NCI-H82 treated with DMSO at 0.1 percent for 48 hours (cell line): ENCODE measurements at regions not wholly inside any gene's neighbourhood (a gene's known extent, or its start where the extent isn't known, plus 50 kb on each side); places are given as distances from the start of the nearest gene placed in this dataset.
"Not testable (repeated sequence)": the region's sequence is repeated elsewhere in the genome, so short reads cannot be mapped to it uniquely, and the experiment has no call there.

Source experiments
- DNase-seq: peaks from one replicate; lab custom pipeline; 2025; ENCODE audit not compliant: unreplicated experiment; lab: John Stamatoyannopoulos, UW

- DNase-seq, result no peak
These were observed 1490.0 kb upstream of the GBE1 start for GRCh38 chr3:83251490-83251889.

GRCh38 chr3:83250613-83251012 is 1489.2 kb upstream of the GBE1 start:
- no peak for DNase-seq

DNA sequence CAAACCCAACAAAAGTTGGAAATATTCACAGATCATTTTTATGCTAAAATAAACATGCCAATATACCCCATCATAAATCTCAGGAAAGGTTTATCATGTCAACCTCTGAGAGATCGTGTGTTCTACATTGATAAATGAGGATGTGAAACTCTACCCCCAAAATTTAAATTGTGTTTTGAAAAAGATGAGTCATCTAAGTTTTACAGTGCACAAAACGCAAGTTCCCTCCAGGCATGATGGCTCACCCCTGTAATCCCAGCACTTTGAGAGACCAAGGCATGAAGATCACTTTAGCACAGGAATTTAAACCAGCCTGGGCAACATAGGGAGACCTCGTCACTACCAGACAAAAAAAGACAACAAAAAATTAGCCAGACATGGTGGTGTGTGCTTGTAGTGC is 1487.0 kb upstream of the GBE1 start:
- no peak for DNase-seq

- DNase-seq, result no peak
These were observed 1473.9 kb upstream of the GBE1 start for GRCh38 chr3:83235180-83235814.

DNA sequence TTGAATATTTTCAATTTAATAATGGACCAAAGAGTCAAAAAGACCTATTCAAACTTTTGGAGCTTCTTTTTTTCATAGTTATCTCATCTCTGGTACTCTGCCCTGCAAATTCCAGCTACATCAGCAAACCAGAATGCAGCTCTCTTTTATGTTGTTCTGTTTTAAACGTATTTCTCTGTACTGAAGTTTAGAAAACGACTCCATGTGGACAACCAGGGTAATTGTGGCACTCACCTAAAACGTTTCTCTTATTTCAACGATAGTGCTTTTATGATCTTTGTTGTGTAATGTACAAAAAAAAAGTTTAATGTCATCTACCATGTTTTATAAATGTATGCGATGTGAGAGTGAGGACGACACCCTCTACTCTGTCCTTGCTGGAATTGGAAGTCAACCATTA is 1472.3 kb upstream of the GBE1 start:
- DNase-seq, result no peak

DNA sequence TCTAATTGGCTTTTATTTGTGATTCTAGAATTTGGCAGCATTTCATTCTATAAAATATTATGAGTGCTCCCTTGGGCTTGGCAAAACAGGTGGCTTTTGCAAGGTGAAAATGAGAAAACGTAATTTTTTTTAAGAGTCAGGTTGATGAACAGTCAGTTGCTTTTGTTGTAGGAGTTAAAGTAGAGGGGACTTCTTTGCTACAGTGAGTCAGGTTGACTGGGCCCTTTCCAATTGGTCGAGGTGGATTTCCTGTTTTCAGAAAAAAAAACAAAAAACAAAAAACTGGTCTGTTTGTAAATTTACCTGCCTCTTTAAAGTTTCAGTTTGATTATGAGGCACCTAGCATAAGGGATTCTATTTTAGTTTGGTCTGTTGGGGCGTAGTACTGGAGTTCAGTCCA is 1469.4 kb upstream of the GBE1 start:
- no peak for DNase-seq

GRCh38 chr3:83230376-83230775 is 1468.9 kb upstream of the GBE1 start:
- DNase-seq, result no peak

DNA sequence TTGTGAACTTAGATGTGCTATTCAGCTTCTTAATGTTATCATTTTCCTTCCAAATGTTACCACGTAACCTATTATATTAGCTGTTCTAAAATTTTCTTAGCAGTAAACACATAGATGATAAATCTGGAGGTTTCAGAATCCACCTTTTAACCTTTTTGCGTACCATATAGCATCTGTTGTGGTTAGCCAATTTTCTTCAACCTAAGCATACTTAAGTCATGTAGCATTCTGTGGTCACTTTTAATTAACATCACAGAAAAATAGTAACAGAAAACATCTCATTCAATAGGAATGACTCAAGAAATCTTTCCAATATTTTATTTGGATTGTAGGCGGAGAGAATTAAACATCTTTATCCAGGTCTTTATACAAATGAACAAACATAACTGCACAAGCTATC is 1465.3 kb upstream of the GBE1 start:
- no peak for DNase-seq

DNA sequence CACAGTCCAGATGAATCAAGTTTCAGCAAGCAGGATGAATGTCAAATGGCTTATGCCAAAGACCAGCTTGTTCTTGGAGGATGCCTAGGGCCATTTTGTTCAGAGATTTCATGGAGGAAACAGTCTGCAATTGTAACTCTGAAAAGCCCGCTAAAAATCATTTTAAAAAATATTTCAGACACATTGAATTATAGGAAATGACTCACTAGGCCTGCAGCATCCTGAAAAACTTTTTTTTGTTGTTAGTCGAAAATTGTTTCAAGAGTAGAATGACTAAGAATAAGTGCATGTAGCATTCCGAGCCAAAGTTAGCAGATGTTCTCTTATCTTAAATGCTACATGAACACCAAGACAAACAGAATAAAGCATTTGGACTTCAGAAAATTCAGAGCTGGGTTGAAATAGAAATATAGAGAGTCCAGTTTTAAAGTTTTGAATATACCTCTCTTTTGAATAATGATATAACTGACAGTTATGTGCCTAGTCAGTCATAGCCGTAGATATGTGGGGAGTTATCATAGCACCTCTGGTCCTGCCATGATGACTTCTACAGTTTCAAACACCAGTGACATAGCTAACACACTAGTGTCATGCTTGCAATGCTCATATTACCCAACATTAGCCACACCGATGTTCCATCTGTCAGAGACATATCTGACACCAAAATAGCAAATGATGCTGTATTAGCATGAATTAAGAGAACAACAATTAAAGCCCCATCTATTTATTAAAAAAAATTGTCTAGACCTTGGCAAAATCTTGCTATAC is 1462.8 kb upstream of the GBE1 start:
- no peak for DNase-seq

DNA sequence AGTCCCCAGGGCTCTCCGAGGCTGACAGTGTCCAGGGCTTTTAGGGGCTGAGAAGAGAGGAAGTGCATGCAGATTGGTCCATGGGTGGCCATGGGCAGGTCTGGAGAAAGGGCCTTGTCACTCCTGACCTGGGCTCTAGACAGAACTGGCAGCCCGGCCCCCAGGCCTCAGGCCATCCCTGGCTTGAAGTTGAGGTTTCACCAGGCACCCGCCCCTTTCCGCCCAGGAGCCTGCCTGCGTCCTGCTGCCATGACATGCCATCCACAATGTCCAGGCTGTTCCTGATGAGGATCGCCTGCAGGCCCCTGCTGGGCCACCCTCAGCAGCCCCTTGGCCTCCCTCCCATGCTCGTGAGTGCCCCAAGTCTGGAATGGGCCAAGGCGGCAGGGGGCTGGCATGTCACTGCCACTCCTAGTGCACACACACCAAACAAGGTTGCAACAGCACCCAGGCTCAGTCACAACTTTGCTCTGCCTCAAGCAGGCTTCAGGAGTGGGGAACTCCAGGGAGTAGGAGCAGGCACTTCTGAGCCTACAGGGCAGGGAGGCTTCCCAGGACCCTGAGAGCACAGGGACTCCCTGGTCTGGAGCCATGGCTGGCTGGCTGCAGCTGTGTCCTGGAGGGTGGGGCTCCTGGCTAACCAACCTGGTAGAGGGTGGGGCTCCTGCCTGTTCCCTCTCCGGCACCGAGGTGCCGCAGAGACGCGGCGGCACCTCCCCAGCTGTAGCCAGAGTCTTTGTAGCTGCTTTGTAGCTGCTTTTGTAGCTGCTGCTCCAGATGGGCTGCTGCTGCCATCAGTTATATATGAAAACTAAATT is 1457.1 kb upstream of the GBE1 start:
- no peak for DNase-seq

DNA sequence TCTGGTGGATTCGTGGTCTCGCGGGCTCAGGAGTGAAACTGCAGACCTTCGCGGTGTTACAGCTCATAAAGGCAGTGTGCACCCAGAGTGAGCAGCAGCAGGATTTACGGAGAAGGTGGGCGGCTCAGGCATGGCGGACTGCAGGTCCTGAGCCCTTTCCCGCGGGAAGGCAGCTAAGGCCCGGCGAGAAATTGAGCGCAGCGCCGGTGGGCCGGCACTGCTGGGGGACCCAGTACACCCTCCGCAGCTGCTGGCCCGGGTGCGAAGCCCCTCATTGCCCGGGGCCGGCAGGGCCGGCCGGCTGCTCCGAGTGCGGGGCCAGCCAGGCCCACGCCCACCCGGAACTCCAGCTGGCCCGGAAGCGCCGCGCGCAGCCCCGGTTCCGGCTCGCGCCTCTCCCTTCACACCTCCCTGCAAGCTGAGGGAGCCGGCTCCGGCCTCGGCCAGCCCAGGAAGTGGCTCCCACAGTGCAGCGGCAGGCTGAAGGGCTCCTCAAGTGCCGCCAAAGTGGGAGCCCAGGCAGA is 1456.2 kb upstream of the GBE1 start:
- not testable (repeated sequence) for DNase-seq

DNA sequence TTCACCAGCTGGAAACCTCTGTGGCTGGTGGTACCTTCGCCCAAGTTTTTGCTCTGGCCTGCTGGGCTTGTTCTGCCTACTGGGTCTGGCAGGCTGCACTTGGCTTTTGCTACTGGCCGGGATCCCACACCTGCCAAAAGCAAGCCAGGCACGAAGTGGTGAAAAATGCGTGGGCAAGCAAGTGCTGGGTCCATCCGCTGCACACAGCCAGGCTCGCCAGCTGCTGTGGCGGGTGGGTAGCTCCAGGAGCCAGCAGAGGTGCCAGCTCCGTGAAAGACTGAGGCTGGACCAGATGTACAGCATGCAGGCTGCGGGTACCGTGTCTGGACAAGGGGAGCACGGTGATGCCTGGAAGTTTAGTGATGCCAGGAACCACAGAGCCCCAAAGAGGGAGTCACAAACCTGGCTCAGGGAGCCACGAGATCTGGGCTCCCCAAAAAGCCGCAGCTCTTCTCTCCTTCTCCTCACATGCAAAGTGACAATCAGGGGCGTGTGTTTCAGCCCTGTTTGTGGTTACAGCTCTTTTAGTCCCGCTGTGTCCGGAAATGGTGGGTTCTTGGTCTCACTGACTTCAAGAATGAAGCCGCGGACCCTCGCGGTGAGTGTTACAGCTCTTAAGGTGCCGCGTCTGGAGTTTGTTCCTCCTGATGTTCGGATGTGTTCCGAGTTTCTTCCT is 1455.6 kb upstream of the GBE1 start:
- no peak for DNase-seq

GRCh38 chr3:83195243-83195642 is 1433.8 kb upstream of the GBE1 start:
- no peak for DNase-seq

GRCh38 chr3:83193526-83193925 is 1432.1 kb upstream of the GBE1 start:
- no peak for DNase-seq

- no peak for DNase-seq
These were observed 1428.2 kb upstream of the GBE1 start for GRCh38 chr3:83189634-83190033.

DNA sequence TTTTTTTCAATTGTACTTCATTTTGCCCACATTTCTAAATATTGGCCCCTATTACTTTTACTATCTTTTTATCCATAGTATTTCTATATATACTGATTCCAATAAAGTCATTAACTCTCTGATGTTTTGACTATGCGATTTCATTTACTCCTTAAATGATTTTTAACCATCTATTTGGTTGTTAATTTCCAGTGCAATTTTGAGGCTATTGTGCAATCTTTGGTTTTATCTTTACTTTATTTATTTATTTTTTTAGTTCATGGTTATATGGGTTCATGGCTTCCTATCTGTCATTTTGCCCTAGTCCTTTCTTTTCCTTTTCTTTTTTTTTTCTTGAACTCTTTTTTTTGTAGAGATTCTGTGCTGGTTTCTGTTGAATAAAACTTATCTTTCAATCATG is 1408.0 kb upstream of the GBE1 start:
- no peak for DNase-seq

DNA sequence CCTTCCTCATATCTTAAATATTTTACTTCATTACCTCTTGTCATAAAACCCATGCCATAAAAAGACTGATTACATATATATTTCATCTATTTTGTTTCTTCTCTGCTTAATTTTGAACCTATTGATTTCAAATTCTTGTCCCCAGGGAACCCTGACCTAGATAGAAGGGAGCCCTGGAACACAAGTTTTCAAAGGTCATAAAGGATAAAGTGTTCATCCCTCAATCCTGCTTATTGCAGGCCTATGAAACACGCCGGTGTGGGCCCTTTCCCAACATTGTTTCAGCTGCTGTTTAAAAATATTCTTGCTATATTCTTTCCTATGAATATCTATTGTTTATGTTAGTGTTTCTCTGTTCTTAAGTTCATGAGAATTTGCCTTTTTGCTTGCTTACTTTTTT is 1389.5 kb upstream of the GBE1 start:
- DNase-seq, result no peak

DNA sequence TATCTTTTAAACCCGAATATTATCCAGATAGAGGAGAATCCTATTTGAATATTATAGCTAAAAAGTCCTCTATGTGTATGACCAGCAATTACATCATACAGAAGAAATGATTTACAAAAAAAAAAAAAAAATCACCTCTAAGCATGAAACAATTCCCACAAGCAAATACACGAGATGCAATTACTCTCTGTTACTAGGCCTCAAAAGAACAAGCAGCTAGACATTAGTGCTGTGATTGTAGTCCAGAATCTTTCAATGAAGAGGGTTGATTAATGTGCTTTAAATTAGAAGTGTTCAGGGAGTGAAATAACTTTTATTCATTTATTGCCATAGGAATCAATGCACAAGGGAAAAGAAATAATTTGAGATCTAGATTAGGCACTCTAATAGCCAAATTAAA is 1379.5 kb upstream of the GBE1 start:
- no peak for DNase-seq

- DNase-seq, result no peak
These were observed 1369.8 kb upstream of the GBE1 start for GRCh38 chr3:83131236-83131635.

GRCh38 chr3:83122774-83123350 is 1361.4 kb upstream of the GBE1 start:
- no peak for DNase-seq

GRCh38 chr3:83093222-83093572 is 1331.8 kb upstream of the GBE1 start:
- DNase-seq, result no peak
